OCI-LY7 (cell line): ENCODE measurements at regions not wholly inside any gene's neighbourhood (a gene's known extent, or its start where the extent isn't known, plus 50 kb on each side); places are given as distances from the start of the nearest gene placed in this dataset.

Experiments used
- BruUV-seq: library from RNA; stranded (reverse); fragments of 400-500 nt; replicated peaks from 2 replicates; lab custom pipeline; 2021; lab: Mats Ljungman, UMichigan
- CTCF ChIA-PET: fragments of 300-600 bp; sonication (Branson Sonifier 250); formaldehyde crosslinking; loops from one replicate; lab custom pipeline; 2022; ENCODE audit warnings: antibody characterized with exemption; ENCODE audit not compliant: unreplicated experiment; lab: Charles Lee
- POLR2A ChIA-PET: fragments of 300-600 bp; sonication (Branson Sonifier 250); formaldehyde crosslinking; loops from one replicate; lab custom pipeline; 2022; ENCODE audit warnings: antibody characterized with exemption; lab: Charles Lee
- DNase-seq: peaks from one replicate; pipeline ENCODE4 v3.0.0-alpha.2; 2015; ENCODE audit warnings: low spot score
- H2AFZ ChIP-seq: fragments of 200-600 bp; sonication (generic), shearing (Covaris generic); 2 replicates; pipeline ENCODE4 v1.6.1; 2014; ENCODE audit warnings: mild to moderate bottlenecking, antibody characterized with exemption, low read length, moderate library complexity
- H3K27ac ChIP-seq: fragments of 200-600 bp; sonication (generic); 2 replicates; pipeline ENCODE4 v1.5.1; 2014; ENCODE audit warnings: mixed run types, low read depth, mild to moderate bottlenecking, moderate library complexity, low read length, inconsistent platforms; ENCODE audit not compliant: poor library complexity, severe bottlenecking
- H3K36me3 ChIP-seq: fragments of 200-600 bp; sonication (generic); 2 replicates; pipeline ENCODE4 v1.6.1; 2014; ENCODE audit warnings: mild to moderate bottlenecking, antibody characterized with exemption, low read length, moderate library complexity, mixed read lengths; ENCODE audit not compliant: insufficient read depth
- H3K4me1 ChIP-seq: fragments of 200-600 bp; sonication (generic); 2 replicates; pipeline ENCODE4 v1.5.1; 2014; ENCODE audit warnings: mild to moderate bottlenecking, low read length; ENCODE audit not compliant: insufficient read depth, poor library complexity, severe bottlenecking
- H3K4me2 ChIP-seq: fragments of 200-600 bp; sonication (generic); 2 replicates; pipeline ENCODE4 v1.6.1; 2014; ENCODE audit warnings: mild to moderate bottlenecking, low read length
- H3K4me3 ChIP-seq: fragments of 200-600 bp; sonication (generic); 2 replicates; pipeline ENCODE4 v1.5.1; 2014; ENCODE audit warnings: mild to moderate bottlenecking, low read depth, low read length; ENCODE audit not compliant: poor library complexity, severe bottlenecking
- H3K79me2 ChIP-seq: fragments of 200-600 bp; sonication (generic); 2 replicates; pipeline ENCODE4 v1.6.1; 2016; ENCODE audit warnings: low read depth, mild to moderate bottlenecking, low read length, moderate library complexity, mixed read lengths; ENCODE audit not compliant: insufficient read depth
- H3K9me2 ChIP-seq: fragments of 200-600 bp; sonication (generic); 2 replicates; pipeline ENCODE4 v1.6.1; 2016; ENCODE audit warnings: mild to moderate bottlenecking, low read length, mixed read lengths; ENCODE audit not compliant: insufficient read depth
- H3K9me3 ChIP-seq: fragments of 200-600 bp; sonication (generic); 2 replicates; pipeline ENCODE4 v1.6.1; 2014; ENCODE audit warnings: mild to moderate bottlenecking, mixed run types, low read length, mixed read lengths
- H4K20me1 ChIP-seq: fragments of 200-600 bp; sonication (generic); 2 replicates; pipeline ENCODE4 v1.6.1; 2014; ENCODE audit warnings: mild to moderate bottlenecking, antibody characterized with exemption, low read length, moderate library complexity, mixed read lengths; ENCODE audit not compliant: insufficient read depth
- CTCF ChIP-seq: fragments of 200-600 bp; sonication (generic); conservative IDR thresholded peaks from 2 replicates; pipeline ENCODE4 v1.5.1; 2014; ENCODE audit warnings: mild to moderate bottlenecking, antibody characterized with exemption, low read length, moderate library complexity, mixed read lengths
- EZH2phosphoT487 ChIP-seq: fragments of 200-600 bp; sonication (generic); IDR thresholded peaks from 2 replicates; pipeline ENCODE4 v1.6.1; 2018; ENCODE audit warnings: low read depth, borderline replicate concordance, mild to moderate bottlenecking, mixed run types, antibody characterized with exemption, low read length, moderate library complexity, mixed read lengths
- intact Hi-C: fragments of 100-400 bp; cut with micrococcal nuclease; formaldehyde crosslinking; loops from one replicate; pipeline ENCODE4 v1.10.0; 2022; ENCODE audit not compliant: unreplicated experiment

GRCh38 chr18:35780937-35781336, 191.5 kb upstream of the RMP24 start:
- Histone ChIP-seq H3K9me3 (no peaks in the 10 kb centered on the region), H3K4me1 (peaks cover 5% of the 10 kb centered on the region), H3K79me2 (no peaks in the 10 kb centered on the region), H3K4me3 (no peak overlapping the region), H3K36me3 (no peaks in the 10 kb centered on the region), H3K9me2 (no peaks in the 10 kb centered on the region), H3K27ac (no peak overlapping the region), H4K20me1 (no peaks in the 10 kb centered on the region), H2AFZ (no peak overlapping the region), H3K4me2 (no peak overlapping the region)
- TF ChIP-seq CTCF (no peak), EZH2phosphoT487 (no peak)
- no TSS peak for BruUV-seq
- ChIA-PET CTCF (no interaction called here), POLR2A (interaction anchor here (0.5 to 1.5 kb wide), 4 partner anchors 8 to 195 kb away, joined by 3 to 5 read pairs (median 4); no protein-coding TSS in a partner anchor)
- intact Hi-C loops = no loop called here
- no peak for DNase-seq

- ChIA-PET POLR2A (no interaction called here), CTCF (no interaction called here)
- Histone ChIP-seq H3K4me2 (no peak overlapping the region), H3K36me3 (no peaks in the 10 kb centered on the region), H4K20me1 (no peaks in the 10 kb centered on the region), H3K9me2 (no peaks in the 10 kb centered on the region), H3K27ac (no peak overlapping the region), H3K79me2 (no peaks in the 10 kb centered on the region), H3K4me3 (no peak overlapping the region), H2AFZ (no peak overlapping the region), H3K9me3 (no peaks in the 10 kb centered on the region), H3K4me1 (peaks cover 21% of the 10 kb centered on the region)
- TF ChIP-seq CTCF = no peak
- TF ChIP-seq EZH2phosphoT487 = no peak
- BruUV-seq = no TSS peak
- DNase-seq = no peak
- intact Hi-C loops = no loop called here
These were observed 189.6 kb upstream of the RMP24 start for GRCh38 chr18:35782926-35783325.

GRCh38 chr18:35786365-35787042, 186.0 kb upstream of the RMP24 start:
- no TSS peak for BruUV-seq
- TF ChIP-seq EZH2phosphoT487 (no peak), CTCF (no peak)
- peak overlapping the region; percentile 71 for H3K27ac ChIP-seq
- no peaks in the 10 kb centered on the region for H4K20me1 ChIP-seq
- peak overlapping the region; percentile 65 for H3K4me2 ChIP-seq
- no peaks in the 10 kb centered on the region for H3K79me2 ChIP-seq
- H3K4me3 ChIP-seq = peak overlapping the region; percentile 37
- no peaks in the 10 kb centered on the region for H3K9me3 ChIP-seq
- peak overlapping the region; percentile 69; the same call in 1 of the 2 replicates for H2AFZ ChIP-seq
- H3K9me2 ChIP-seq = no peaks in the 10 kb centered on the region
- peak; percentile 76 for DNase-seq
- CTCF ChIA-PET = no interaction called here
- POLR2A ChIA-PET = interaction anchor here (1.3 kb wide), 1 partner anchor 23 kb away, joined by 5 read pairs; no protein-coding TSS in a partner anchor
- intact Hi-C loops = no loop called here
- peaks cover 21% of the 10 kb centered on the region for H3K4me1 ChIP-seq
- no peaks in the 10 kb centered on the region for H3K36me3 ChIP-seq
